ENCODE measurements at regions not wholly inside any gene's neighbourhood (a gene's known extent, or its start where the extent isn't known, plus 50 kb on each side); places are given as distances from the start of the nearest gene placed in this dataset.

GRCh38 chr9:23615569-23615968, 210.5 kb downstream of the ELAVL2 start:
- Histone ChIP-seq H3K36me3 (ENCODE audit: low read depth) (no peaks in the 10 kb centered on the region), H3K9ac (no peak overlapping the region), H3F3A (ENCODE audit: insufficient read depth) (no peaks in the 10 kb centered on the region), H3K79me2 (ENCODE audit: insufficient read depth) (no peaks in the 10 kb centered on the region), H3K4me2 (ENCODE audit: unreplicated experiment) (no peak overlapping the region), H2AFZ (no peak overlapping the region), H3K4me3 (no peak overlapping the region), H3K4me1 (ENCODE audit: insufficient read depth) (no peaks in the 10 kb centered on the region), H3K9me3 (ENCODE audit: low read depth) (no peaks in the 10 kb centered on the region), H4K20me1 (ENCODE audit: insufficient read depth) (no peaks in the 10 kb centered on the region), H3K27me3 (replicated peaks; ENCODE audit: insufficient read depth) (no peaks in the 10 kb centered on the region), H3K27ac (no peak overlapping the region), H3K9me2 (ENCODE audit: insufficient read depth) (no peaks in the 10 kb centered on the region)
- in situ Hi-C loops (cut with MboI) = no loop called here
- no peak for TF ChIP-seq EZH2phosphoT487 (IDR thresholded peaks at IDR 0.05; ENCODE audit: insufficient read depth, low read depth)
- no peak for TF ChIP-seq EZH2 (IDR thresholded peaks at IDR 0.05; ENCODE audit: insufficient read depth, poor library complexity, severe bottlenecking)
- 41 to 45% methylated on average over 6 of the region's 6 CpGs for WGBS, 2 experiments (ENCODE audit: low coverage in 1 of 2, low lambda C conversion rate in 2 of 2, missing lambda C conversion rate in 2 of 2)
- DNase-seq = no peak

- Histone ChIP-seq H3K79me2 (ENCODE audit: insufficient read depth) (no peaks in the 10 kb centered on the region), H3K4me1 (ENCODE audit: insufficient read depth) (no peaks in the 10 kb centered on the region), H3K27ac (no peak overlapping the region), H3K27me3 (replicated peaks; ENCODE audit: insufficient read depth) (no peaks in the 10 kb centered on the region), H3K4me2 (ENCODE audit: unreplicated experiment) (no peak overlapping the region), H3F3A (ENCODE audit: insufficient read depth) (no peaks in the 10 kb centered on the region), H3K4me3 (no peak overlapping the region), H2AFZ (no peak overlapping the region), H3K9ac (no peak overlapping the region), H4K20me1 (ENCODE audit: insufficient read depth) (no peaks in the 10 kb centered on the region), H3K36me3 (ENCODE audit: low read depth) (no peaks in the 10 kb centered on the region), H3K9me2 (ENCODE audit: insufficient read depth) (no peaks in the 10 kb centered on the region), H3K9me3 (ENCODE audit: low read depth) (no peaks in the 10 kb centered on the region)
- 13 to 21% methylated on average over 2 of the region's 2 CpGs for WGBS, 2 experiments (ENCODE audit: low coverage in 1 of 2, low lambda C conversion rate in 2 of 2, missing lambda C conversion rate in 2 of 2)
- DNase-seq = no peak
- in situ Hi-C loops (cut with MboI) = no loop called here
- TF ChIP-seq EZH2 (IDR thresholded peaks at IDR 0.05; ENCODE audit: insufficient read depth, poor library complexity, severe bottlenecking) (no peak), EZH2phosphoT487 (IDR thresholded peaks at IDR 0.05; ENCODE audit: insufficient read depth, low read depth) (no peak)
These were observed 204.9 kb downstream of the ELAVL2 start for GRCh38 chr9:23621188-23621587.

- no peaks in the 10 kb centered on the region for H3K79me2 ChIP-seq (ENCODE audit: insufficient read depth)
- H4K20me1 ChIP-seq (ENCODE audit: insufficient read depth) = no peaks in the 10 kb centered on the region
- H3K36me3 ChIP-seq (ENCODE audit: low read depth) = no peaks in the 10 kb centered on the region
- no peak overlapping the region for H3K4me3 ChIP-seq
- no peak overlapping the region for H3K9ac ChIP-seq
- DNase-seq = no peak
- no peak overlapping the region for H3K27ac ChIP-seq
- in situ Hi-C loops (cut with MboI) = no loop called here
- no peaks in the 10 kb centered on the region for H3K9me3 ChIP-seq (ENCODE audit: low read depth)
- no peak for TF ChIP-seq EZH2 (IDR thresholded peaks at IDR 0.05; ENCODE audit: insufficient read depth, poor library complexity, severe bottlenecking)
- TF ChIP-seq EZH2phosphoT487 (IDR thresholded peaks at IDR 0.05; ENCODE audit: insufficient read depth, low read depth) = no peak
- no peak overlapping the region for H3K4me2 ChIP-seq (ENCODE audit: unreplicated experiment)
- WGBS, 2 experiments (ENCODE audit: low coverage in 1 of 2, low lambda C conversion rate in 2 of 2, missing lambda C conversion rate in 2 of 2) = 57 to 59% methylated on average over 3 of the region's 3 CpGs
- no peaks in the 10 kb centered on the region for H3K4me1 ChIP-seq (ENCODE audit: insufficient read depth)
- H3K27me3 ChIP-seq (replicated peaks; ENCODE audit: insufficient read depth) = no peaks in the 10 kb centered on the region
- H3F3A ChIP-seq (ENCODE audit: insufficient read depth) = no peaks in the 10 kb centered on the region
- no peaks in the 10 kb centered on the region for H3K9me2 ChIP-seq (ENCODE audit: insufficient read depth)
- H2AFZ ChIP-seq = no peak overlapping the region
These were observed 204.1 kb downstream of the ELAVL2 start for GRCh38 chr9:23621924-23622323.

DNA sequence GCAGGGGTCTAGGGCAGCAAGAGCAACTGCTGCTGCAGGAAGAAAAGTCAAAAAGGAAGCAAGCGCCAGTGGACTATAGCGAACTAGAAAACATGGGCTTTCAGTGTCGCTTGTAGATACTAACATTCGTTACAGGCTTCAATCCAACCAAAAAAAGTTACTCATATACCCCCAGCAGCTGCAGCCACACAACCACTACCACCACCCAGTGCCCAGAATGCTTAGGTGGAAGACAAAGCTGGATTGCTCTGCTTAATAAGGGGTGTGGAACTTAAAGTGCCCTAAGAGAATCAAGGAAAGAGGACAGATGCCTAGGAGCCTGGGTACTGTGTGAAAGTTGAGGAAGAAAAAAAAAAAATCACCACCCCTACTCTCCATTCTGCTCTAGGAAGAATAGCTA, 203.6 kb downstream of the ELAVL2 start:
- Histone ChIP-seq H3K4me2 (ENCODE audit: unreplicated experiment) (no peak overlapping the region), H3K9me3 (ENCODE audit: low read depth) (no peaks in the 10 kb centered on the region), H3K4me3 (no peak overlapping the region), H3F3A (ENCODE audit: insufficient read depth) (no peaks in the 10 kb centered on the region), H3K79me2 (ENCODE audit: insufficient read depth) (no peaks in the 10 kb centered on the region), H3K9ac (no peak overlapping the region), H4K20me1 (ENCODE audit: insufficient read depth) (no peaks in the 10 kb centered on the region), H3K36me3 (ENCODE audit: low read depth) (no peaks in the 10 kb centered on the region), H3K27ac (no peak overlapping the region), H3K9me2 (ENCODE audit: insufficient read depth) (no peaks in the 10 kb centered on the region), H2AFZ (no peak overlapping the region), H3K27me3 (replicated peaks; ENCODE audit: insufficient read depth) (no peaks in the 10 kb centered on the region), H3K4me1 (ENCODE audit: insufficient read depth) (no peaks in the 10 kb centered on the region)
- 41 to 50% methylated on average over 4 of the region's 4 CpGs for WGBS, 2 experiments (ENCODE audit: low coverage in 1 of 2, low lambda C conversion rate in 2 of 2, missing lambda C conversion rate in 2 of 2)
- no peak for TF ChIP-seq EZH2 (IDR thresholded peaks at IDR 0.05; ENCODE audit: insufficient read depth, poor library complexity, severe bottlenecking)
- no peak for TF ChIP-seq EZH2phosphoT487 (IDR thresholded peaks at IDR 0.05; ENCODE audit: insufficient read depth, low read depth)
- no peak for DNase-seq
- in situ Hi-C loops (cut with MboI) = no loop called here

DNA sequence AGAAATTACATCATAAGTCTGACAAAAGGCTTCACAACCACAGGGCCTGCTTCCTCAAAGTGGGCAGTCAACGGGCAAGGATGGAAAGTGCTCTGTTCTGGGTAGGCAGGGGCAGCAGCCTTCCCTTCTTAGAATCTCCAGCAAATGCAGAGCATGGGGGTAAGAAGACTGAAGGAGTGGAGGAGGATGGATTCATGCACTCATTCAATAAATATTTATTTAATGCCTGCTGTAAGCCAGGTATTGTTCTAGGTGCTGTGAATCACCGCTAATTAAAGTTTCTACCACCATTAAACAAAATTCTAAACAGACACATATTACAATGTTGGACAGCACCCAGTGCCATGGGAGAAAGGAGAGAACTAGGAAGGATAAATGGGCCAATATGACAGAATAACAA, 195.6 kb downstream of the ELAVL2 start:
- Histone ChIP-seq H3K27ac (no peak overlapping the region), H3K36me3 (ENCODE audit: low read depth) (no peaks in the 10 kb centered on the region), H3K4me2 (ENCODE audit: unreplicated experiment) (no peak overlapping the region), H3K9me3 (ENCODE audit: low read depth) (no peaks in the 10 kb centered on the region), H4K20me1 (ENCODE audit: insufficient read depth) (no peaks in the 10 kb centered on the region), H3K4me3 (no peak overlapping the region), H3K4me1 (ENCODE audit: insufficient read depth) (no peaks in the 10 kb centered on the region), H3K27me3 (replicated peaks; ENCODE audit: insufficient read depth) (no peaks in the 10 kb centered on the region), H3K79me2 (ENCODE audit: insufficient read depth) (no peaks in the 10 kb centered on the region), H2AFZ (no peak overlapping the region), H3K9me2 (ENCODE audit: insufficient read depth) (no peaks in the 10 kb centered on the region), H3F3A (ENCODE audit: insufficient read depth) (no peaks in the 10 kb centered on the region), H3K9ac (no peak overlapping the region)
- TF ChIP-seq EZH2 (IDR thresholded peaks at IDR 0.05; ENCODE audit: insufficient read depth, poor library complexity, severe bottlenecking) = no peak
- TF ChIP-seq EZH2phosphoT487 (IDR thresholded peaks at IDR 0.05; ENCODE audit: insufficient read depth, low read depth) = no peak
- 10 to 29% methylated on average over 2 of the region's 2 CpGs for WGBS, 2 experiments (ENCODE audit: low coverage in 1 of 2, low lambda C conversion rate in 2 of 2, missing lambda C conversion rate in 2 of 2)
- in situ Hi-C loops (cut with MboI) = no loop called here
- DNase-seq = no peak
